ENCODE measurements at regions not wholly inside any gene's neighbourhood (a gene's known extent, or its start where the extent isn't known, plus 50 kb on each side); places are given as distances from the start of the nearest gene placed in this dataset.
"Not testable (repeated sequence)": the region's sequence is repeated elsewhere in the genome, so short reads cannot be mapped to it uniquely, and the experiment has no call there.

DNA sequence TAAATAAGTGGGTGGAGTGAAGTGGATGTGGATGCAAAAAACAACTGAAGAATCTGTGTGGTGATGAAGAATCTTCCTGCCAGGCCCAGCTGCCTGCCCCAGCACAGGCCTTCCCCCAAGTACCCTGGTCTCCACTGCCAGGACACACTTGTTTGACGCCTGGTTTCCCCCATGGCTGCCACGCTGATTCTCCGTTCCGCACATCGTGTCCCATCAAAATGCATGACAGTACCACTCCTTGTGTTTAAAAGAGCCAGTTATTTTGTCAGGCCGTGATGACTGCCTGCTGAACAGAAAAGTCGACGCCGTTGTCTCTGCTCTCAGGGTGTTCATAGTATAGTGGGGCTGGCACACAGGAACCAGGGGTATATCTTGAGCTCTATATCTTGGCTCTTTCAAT lies 50.3 kb upstream of the KYNU start:
- DNase-seq, result no peak

DNA sequence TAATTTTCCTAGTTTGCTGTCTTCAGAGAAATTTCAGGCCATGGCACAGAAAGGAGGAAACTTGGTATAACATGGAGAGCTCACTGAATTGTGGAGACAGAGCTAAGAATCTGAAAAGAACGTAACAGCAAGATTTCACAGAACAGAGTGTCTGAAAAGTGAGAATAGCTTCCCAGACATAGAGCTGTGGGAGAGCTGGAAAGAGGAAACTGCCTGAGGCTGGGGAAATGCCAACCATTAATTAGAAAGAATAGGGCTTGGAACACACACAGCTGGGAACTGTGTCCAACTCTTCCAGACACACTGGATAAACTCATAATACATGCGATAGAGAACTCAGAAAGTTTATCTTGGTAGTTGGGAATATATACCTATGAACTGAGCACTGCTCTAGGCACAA lies 51.6 kb upstream of the KYNU start:
- DNase-seq, result no peak

DNA sequence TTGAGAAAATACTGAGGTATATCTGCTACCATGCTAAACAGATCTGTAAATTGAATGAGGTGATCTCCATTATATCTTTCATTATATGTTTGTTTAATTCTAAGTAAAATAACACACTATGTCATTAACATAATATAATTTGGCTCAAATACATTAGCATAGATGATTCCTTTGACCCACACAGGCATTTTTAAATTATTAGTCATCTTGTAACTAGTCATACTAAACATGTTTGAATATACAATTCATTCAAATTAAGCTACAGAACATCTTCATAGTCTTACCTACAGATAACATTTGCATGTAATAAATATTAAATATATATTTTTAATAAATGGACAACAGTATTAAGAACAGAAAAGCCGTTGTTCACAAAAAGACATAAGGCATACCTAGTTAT lies 52.7 kb upstream of the KYNU start:
- no peak for DNase-seq

DNA sequence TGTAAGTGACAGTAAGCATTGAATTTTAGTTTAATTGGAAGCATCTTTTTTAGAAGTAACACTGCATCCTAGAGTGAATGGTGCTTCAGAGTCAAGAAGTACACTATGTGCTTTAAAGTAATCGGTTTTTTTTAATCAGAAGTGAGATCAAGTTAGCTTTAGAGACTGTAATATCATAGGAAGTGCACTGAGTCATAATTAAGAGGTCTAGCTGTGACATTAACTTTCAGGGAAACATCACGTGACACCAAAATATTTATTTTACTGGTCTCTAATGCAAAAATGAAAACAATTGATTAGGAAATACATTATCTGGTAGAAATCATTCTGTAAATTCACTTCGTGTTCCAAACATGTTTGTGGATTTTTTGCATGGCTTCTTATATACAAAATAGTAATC lies 55.3 kb upstream of the KYNU start:
- DNase-seq, result no peak

DNA sequence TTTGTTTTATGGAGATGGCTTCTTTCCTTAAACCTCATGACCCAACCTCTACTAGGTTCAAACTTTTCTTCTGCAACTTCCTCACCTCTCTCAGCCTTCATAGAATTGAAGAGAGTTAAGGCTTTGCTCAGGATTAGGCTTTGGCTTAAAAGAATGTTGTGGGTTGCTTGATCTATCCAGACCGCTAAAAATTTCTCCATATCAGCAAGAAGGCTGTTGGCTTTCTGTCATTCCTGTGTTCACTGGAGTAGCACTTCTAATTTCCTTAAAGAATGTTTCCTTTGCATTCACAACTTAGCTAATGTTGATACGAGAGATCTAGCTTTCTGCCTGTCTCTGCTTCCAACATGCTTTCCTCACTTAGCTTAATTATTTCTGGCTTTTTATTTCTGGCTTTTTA lies 58.1 kb upstream of the KYNU start:
- no peak for DNase-seq

DNA sequence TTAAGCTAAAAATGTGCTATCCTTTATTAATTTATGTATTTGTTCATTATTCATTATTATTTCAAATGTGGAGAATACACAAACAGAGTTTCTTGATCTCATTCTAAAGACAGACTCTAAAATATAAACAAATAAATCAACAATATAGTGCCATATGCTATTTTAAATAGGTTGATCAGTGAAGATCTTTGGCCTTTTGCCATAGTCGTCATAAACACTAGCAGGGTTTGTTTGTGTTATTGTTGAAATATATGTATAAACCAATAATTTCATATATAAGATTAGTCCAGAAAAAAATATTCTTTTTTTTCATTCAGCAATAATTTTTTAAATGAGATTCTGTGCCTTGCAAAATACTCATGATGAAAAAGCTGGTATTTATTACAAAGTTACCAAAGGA lies 62.1 kb upstream of the KYNU start:
- no peak for DNase-seq

DNA sequence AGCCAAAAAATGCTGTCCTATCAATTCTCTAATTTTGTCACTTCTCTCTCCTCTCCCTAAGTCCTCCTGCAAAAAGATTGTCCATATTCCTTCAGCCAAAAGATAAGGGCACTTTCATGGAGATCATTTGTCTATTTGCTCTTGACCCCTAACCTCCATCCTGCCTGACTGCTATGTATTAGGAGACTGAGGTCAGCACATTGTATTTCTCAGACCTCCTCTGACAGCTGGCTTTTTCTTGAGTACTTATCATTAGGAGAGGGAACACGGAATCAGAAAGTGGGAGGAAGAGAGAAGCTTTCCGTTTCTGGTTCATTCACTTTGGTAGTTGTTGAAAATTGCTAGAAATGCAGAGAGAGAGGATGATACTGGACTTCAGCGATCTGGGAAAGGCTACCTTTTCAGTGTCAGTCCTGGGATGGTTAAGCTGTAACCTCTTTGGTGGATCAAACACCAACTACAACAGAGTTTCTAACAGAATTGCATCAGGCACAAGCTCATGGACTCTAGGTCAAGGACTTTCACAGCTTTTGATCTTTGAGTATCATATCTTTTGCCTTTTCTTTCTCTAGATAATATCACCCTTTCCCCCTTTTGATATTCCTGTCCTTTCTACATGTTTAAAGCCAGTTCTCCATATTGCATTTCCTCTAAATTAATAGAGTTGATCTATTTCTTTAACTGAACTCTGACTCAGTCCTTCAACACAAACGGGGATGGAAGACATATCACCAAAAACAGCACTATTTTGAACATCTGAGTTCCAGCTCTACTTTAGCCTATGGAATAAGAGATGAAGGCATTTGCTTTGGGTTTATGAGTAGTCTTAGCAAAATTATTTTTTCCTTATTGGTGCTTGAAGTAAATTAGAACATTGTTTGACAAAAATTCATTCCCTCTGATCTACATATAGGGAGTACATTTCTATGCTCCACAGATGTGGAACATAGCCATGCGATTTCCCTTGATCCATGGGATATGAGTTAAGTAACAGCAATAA lies 63.3 kb upstream of the KYNU start:
- no peak for DNase-seq

DNA sequence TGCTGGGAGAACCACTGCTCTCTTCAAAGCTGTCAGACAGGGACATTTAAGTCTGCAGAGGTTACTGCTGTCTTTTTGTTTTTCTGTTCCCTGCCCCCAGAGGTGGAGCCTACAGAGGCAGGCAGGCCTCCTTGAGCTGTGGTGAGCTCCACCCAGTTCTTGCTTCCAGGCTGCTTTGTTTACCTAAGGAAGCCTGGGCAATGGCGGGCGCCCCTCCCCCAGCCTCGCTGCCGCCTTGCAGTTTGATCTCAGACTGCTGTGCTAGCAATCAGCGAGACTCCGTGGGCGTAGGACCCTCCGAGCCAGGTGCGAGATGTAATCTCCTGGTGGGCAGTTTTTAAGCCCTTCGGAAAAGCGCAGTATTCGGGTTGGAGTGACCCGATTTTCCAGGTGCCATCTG lies 65.8 kb upstream of the KYNU start:
- DNase-seq, result not testable (repeated sequence)

DNA sequence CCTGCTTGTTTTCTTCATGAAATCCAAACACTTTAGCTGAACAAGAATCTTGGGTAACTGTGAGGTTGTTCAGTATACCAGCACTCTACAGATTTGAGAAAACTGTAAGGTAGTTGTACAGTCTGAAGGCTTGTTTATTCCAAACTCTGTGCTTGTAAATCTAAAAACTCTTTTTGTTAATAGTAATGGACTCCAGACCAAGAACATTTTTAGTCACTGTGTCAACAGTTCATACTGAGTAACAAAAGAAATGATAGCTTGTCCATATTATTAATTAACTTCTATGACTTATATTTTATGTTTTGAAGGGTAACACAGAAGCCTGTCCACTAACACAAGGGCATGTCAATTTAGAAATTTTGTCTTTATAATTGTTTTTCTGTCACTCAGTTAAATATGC lies 72.2 kb upstream of the KYNU start:
- no peak for DNase-seq

DNA sequence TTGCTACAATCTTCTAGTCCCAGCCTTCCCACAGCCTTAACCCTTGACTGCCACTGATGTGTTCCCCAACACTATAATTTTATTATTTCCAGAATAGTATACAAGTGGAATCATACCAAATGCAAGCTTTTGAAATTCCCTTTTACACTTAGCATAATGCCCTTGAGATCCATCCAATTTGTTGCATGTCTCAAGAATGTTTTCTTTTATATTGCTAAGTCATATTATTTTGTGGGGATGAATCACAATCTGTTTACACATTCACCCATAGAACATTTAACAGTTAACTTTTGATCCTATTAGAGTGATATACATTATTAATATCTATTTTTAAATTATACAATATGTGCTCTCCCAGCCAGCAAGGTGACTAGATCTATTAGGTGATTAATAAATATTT lies 74.3 kb upstream of the KYNU start:
- no peak for DNase-seq

DNA sequence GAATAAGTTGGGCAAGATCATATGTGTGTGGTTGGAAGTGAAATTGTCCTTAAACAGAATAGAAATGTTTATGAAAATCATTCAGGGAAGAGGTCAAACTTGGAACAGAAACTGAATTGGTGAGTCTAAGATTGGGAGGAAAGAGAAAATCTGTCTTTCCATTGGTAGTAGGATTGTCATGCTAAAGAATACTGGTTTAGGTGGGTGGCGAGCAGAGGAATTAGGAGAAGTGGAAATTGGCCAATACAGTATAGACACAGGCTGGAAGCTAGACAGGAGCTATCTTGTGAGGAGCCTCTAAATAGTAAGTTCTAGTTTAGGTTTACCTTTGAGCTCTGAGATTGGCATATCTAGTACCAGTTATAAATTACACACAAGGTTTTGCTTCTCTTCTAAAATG lies 80.9 kb upstream of the KYNU start:
- no peak for DNase-seq

DNA sequence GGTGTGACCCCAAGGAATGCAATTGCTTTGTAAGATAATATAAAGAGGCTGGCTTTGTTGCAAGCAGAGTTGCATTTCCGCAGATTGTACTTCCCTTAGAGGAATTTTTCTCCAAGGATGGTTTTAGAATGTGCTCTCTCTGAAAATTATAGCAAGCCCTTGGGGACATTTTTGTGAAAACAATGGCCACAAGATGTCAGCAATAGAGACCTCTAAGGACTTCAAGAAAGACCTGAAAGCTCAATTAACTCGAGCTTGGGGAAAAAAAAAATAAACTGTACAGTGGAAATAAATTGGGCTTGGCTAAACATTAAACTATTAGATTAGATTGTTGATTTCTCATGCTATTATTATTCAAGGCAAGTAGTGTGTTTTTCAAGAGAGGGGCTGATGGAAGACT lies 81.3 kb upstream of the KYNU start:
- DNase-seq, result no peak

DNA sequence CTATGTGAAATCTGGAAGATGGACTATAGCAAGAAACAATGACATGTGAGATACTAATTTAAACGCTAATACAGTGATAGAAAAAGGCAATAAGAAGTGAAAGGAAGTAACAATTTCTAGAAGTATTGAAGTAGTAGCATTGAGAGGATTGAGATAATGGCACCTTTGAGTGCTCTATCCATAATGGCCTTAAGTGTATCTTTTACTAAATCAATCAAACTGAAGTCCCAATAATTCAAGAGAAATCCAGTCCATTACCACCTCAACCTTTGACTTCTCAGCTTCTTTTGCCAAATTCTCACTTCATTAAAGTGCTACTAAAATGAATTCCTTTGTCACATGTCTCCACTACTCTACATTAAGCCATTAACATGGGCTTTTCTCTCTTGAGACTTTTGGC lies 82.6 kb upstream of the KYNU start:
- no peak for DNase-seq

DNA sequence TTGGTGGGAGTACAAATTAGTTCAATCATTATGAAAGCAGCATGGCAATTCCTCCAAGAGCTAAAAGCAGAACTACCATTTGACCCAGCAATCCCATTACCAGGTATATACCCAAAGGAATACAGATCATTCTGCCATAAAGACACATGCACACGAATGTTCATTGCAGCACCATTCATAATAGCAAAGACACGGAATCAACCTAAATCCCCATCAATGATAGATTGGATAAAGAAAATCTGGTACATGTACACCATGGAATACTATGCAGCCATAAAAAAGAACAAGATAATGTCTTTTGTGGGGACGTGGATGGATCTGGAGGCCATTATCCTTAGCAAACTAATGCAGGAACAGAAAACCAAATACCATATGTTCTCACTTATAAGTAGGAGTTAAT lies 85.1 kb upstream of the KYNU start:
- not testable (repeated sequence) for DNase-seq

DNA sequence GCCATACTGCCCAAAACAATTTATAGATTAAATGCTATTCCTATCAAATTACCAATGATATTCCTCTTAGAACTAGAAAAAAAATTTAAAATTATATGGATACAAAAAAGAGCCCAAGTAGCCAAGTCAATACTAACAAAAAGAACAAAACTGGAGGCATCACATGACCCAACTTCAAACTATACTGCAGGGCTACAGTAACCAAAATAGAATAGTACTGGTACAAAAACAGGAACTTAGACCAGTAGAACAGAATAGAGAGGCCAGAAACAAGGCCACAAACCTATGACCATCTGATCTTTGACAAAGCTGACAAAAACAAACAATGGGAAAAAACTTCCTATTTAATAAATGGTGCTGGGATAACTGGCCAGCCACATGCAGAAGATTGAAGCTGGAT lies 86.1 kb upstream of the KYNU start:
- no peak for DNase-seq

DNA sequence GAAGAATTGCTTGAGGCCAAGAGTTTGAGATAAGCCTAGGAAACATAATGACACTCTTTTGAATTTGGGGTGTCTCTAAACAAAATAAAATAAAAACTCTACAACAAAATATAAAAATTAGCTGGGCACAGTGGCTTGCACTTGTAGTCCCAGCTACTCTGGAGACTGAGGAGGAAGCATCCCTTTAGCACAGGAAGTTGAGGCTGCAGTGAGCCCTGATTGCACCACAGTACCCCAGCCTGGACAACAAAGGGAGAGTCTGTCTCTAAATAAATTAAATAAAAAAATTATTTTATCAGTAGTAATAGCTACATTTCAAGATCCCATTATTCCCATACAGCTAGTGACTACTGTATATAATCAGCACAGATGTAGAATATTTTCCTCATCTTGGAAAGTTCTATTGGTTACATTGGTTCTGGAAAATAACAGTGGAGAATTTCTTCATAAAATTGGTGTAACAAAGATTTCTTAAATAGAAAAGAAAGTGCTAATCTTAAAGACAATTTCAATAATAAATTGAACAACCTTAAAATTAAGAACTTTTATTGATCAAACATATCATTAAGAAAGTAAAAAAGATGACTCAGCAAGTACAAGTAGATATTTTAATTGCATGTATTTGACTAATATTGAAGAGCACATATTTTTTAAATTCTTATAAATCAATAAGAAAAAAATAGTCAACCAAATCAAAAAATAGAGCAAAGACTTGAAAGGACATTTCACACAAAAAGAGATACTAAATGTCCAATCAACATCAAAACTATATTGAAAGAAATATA lies 90.4 kb upstream of the KYNU start:
- no peak for DNase-seq

DNA sequence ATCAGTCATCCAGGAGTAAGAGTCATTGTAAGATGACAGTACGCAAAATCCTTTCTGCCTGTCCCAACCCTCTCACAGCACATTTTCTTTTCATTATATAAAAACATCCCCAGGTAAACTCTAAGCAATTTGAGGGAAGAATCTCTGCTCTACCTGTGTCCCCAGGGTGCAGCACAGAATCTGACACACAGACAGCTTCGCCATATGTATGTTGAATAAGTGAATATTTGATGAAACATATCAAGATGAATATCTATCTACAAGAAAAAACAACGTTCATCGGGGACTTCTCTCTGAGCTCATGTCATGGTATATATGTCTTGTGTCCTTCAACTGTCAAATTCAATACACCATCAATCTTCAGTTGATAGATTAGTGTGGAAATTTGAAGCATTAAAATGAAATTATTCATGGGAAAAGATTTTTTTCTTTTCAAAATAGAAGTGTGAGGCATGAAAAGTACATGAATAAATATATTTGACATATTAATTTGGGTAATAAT lies 94.5 kb upstream of the KYNU start:
- DNase-seq, result no peak

DNA sequence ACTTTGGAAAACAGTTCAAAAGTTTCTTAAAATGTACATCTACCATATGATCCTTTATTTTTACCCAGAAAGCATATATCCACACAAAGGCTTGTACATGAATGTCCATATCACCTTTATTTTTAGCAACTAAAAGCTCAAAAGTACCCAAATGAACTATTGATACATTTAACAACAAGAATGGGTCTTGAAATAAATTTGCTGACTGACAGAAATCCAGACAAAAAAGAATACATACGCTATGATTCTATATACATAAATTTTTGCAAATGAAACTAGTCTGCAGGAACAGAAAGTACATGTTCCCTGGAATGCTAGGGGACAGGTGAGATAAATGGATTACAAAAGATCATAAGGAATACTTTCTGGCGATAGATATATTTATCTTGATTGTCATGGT lies 96.3 kb upstream of the KYNU start:
- DNase-seq, result no peak

DNA sequence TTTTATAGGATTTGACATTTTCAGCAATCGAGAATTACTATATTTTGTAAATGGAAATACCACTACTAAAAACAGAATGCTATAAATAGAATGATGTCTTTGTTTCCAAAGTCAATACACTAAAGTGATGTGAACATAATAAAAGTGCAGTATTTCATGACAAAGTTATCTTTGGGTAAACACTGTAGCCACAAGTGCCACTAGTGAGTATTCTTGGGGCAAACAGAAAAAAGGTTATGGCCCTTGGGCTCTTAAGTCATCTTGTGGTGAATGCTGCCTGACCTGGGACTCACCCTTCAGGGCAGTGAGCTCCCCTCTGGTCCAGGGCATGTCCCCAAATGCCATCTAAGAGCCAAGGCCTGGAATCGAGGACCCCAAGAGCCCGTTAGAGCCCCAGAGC lies 99.2 kb upstream of the KYNU start:
- DNase-seq, result no peak

DNA sequence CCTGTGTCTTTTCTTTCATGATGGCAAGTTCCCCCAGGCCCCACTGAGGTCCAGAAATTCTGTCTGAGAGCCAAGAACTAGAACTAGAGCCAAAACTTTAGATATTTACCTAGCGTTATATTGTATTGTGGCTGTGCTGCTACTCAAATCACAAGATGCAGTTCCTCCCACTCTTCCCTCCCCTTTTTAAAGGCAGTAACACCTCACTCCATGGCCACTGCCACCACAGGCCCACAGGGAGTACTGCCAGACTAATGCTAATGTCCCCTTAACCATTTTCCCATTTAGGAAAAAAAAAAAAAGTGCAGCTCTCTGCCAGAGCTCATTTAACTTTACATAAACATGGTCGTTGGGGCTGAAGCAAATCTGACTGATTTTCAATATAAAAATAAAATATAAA lies 99.7 kb upstream of the KYNU start:
- no peak for DNase-seq

DNA sequence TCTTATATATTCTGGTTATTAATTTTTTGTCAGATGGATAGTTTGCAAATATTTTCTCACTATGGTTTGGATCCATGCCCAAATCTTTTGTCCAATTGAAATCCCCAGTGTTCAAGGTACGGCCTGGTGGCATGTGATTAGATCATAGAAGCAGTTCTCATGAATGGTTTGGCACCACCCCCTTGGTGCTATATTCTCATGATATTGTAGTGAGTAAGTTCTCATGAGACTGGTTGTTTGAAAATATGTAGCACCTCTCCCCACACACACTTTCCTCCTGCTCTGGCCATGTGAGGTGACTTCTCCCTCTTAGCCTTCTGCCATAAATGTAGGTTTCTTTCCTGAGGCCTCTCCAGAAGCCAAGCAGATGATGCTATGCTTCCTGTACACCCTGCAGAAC lies 107.7 kb upstream of the KYNU start:
- no peak for DNase-seq

DNA sequence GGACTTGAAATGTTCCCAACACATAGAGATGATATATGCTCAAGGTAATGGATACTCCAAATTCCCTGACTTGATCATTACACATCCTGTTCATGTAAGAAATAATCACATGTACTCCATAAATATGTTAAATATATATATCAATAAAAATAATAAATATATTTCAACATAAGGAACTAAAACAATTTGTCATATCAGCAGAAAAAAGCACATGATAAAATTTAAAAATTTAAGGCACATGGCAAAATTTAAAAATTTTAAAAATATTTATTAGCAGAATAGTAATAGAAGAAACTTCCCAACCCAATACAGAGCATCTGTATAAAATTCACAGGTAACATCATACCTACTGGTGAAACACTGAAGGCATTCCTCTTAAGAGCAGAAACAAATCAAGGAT lies 109.6 kb upstream of the KYNU start:
- DNase-seq, result no peak

DNA sequence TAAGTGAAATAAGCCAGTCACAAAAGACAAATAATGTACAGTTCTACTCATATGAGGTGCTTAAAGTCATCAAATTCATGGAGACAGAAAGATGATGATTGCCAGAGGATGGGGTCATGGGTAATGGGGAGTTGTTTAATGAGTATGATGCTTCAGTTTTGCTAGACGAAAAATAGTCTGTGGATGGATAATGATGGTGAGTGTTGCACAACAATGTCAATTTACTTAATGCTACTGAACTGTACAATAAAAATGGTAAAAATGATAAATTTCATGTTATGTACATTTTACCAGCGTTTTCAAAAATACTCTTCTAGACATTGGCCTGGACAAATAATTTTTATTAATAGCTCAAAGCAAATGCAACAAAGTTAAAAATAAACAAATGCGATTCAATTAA lies 118.5 kb upstream of the KYNU start:
- no peak for DNase-seq

DNA sequence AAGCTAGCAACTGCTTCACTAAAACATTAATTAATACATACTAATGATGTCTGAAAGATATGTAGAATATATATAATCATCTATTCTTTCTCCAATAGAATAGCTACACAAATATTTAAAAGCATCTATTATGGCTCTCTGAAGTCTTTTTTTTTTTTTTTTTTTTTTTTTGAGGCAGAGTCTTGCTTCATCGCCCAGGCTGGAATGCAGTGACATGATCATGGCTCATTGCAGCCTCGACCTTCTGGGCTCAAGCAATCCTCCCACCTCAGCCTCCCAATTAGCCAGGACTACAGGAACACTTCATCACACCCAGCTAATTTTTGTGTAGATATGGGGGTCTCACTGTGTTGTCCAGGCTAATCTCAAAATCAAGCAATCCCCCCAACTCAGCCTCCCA lies 120.4 kb upstream of the KYNU start:
- DNase-seq, result no peak
